ENCODE measurements at regions not wholly inside any gene's neighbourhood (a gene's known extent, or its start where the extent isn't known, plus 50 kb on each side); places are given as distances from the start of the nearest gene placed in this dataset.
"Not testable (repeated sequence)": the region's sequence is repeated elsewhere in the genome, so short reads cannot be mapped to it uniquely, and the experiment has no call there.

GRCh38 chr5:108581026-108581425 is 166.7 kb upstream of the FER start:
- DNase-seq: no peak

GRCh38 chr5:108579236-108579635 is 168.5 kb upstream of the FER start:
- DNase-seq: no peak

GRCh38 chr5:108578791-108579190 is 168.9 kb upstream of the FER start:
- DNase-seq: no peak

GRCh38 chr5:108567429-108567828 is 180.3 kb upstream of the FER start:
- DNase-seq: no peak

GRCh38 chr5:108564441-108564840 is 182.5 kb upstream of the FBXL17 start:
- no peak for DNase-seq

GRCh38 chr5:108562205-108562454 is 180.2 kb upstream of the FBXL17 start:
- DNase-seq: no peak

- DNase-seq: peak; percentile 28
These were observed 179.7 kb upstream of the FBXL17 start for GRCh38 chr5:108561416-108562204.

- DNase-seq: peak; percentile 92
These were observed 178.7 kb upstream of the FBXL17 start for GRCh38 chr5:108560581-108560980.

- no peak for DNase-seq
These were observed 178.3 kb upstream of the FBXL17 start for GRCh38 chr5:108560166-108560565.

GRCh38 chr5:108558840-108559239 is 176.9 kb upstream of the FBXL17 start:
- not testable (repeated sequence) for DNase-seq

GRCh38 chr5:108558142-108558541 is 176.2 kb upstream of the FBXL17 start:
- not testable (repeated sequence) for DNase-seq

GRCh38 chr5:108557686-108558085 is 175.8 kb upstream of the FBXL17 start:
- no peak for DNase-seq

GRCh38 chr5:108556441-108557145 is 174.7 kb upstream of the FBXL17 start:
- peak; percentile 18 for DNase-seq

GRCh38 chr5:108548684-108549596 is 167.0 kb upstream of the FBXL17 start:
- no peak for DNase-seq

GRCh38 chr5:108546939-108547338 is 165.0 kb upstream of the FBXL17 start:
- peak; percentile 6 for DNase-seq

- DNase-seq: no peak
These were observed 163.4 kb upstream of the FBXL17 start for GRCh38 chr5:108545301-108545700.

- DNase-seq: no peak
These were observed 161.6 kb upstream of the FBXL17 start for GRCh38 chr5:108543486-108543885.

GRCh38 chr5:108541836-108542235 is 159.9 kb upstream of the FBXL17 start:
- DNase-seq: no peak

GRCh38 chr5:108536321-108536720 is 154.4 kb upstream of the FBXL17 start:
- no peak for DNase-seq

GRCh38 chr5:108532129-108532445 is 150.2 kb upstream of the FBXL17 start:
- not testable (repeated sequence) for DNase-seq

GRCh38 chr5:108531367-108532128 is 149.7 kb upstream of the FBXL17 start:
- peak; percentile 67 for DNase-seq

GRCh38 chr5:108530706-108531105 is 148.8 kb upstream of the FBXL17 start:
- DNase-seq: no peak

- DNase-seq: peak; percentile 80
These were observed 147.5 kb upstream of the FBXL17 start for GRCh38 chr5:108529381-108529780.
